CD8-positive, alpha-beta memory T cell (primary cell): ENCODE measurements at regions not wholly inside any gene's neighbourhood (a gene's known extent, or its start where the extent isn't known, plus 50 kb on each side); places are given as distances from the start of the nearest gene placed in this dataset.

Source experiments
- CTCF ChIA-PET: fragments of 350-600 bp; sonication (Branson Sonifier 250); formaldehyde crosslinking; loops from one replicate; lab custom pipeline; 2021; ENCODE audit warnings: antibody characterized with exemption; lab: Charles Lee
- POLR2A ChIA-PET: fragments of 350-600 bp; sonication (Branson Sonifier 250); formaldehyde crosslinking; loops from one replicate; lab custom pipeline; 2021; ENCODE audit warnings: antibody characterized with exemption; lab: Charles Lee
- DNase-seq, 5 donors: peaks; one replicate each; pipeline versions ENCODE4 v3.0.0 to v3.0.0-alpha.2; 2020 to 2022; ENCODE audit warnings: mixed read lengths in 1 of 5
- H3K27ac ChIP-seq: one replicate; pipeline ENCODE4 v1.7.0; 2013; ENCODE audit warnings: low read depth, mild to moderate bottlenecking, low read length, moderate library complexity
- H3K27me3 ChIP-seq: 2 replicates; pipeline ENCODE4 v1.7.0; 2013; ENCODE audit warnings: low read length, mild to moderate bottlenecking; ENCODE audit not compliant: insufficient read depth, poor library complexity, severe bottlenecking
- H3K36me3 ChIP-seq: 2 replicates; pipeline ENCODE4 v1.7.0; 2013; ENCODE audit warnings: mild to moderate bottlenecking, low read length, moderate library complexity; ENCODE audit not compliant: insufficient read depth
- H3K4me1 ChIP-seq: 2 replicates; pipeline ENCODE4 v1.7.0; 2013; ENCODE audit warnings: mild to moderate bottlenecking, low read length, moderate library complexity; ENCODE audit not compliant: insufficient read depth
- H3K4me3 ChIP-seq: 2 replicates; pipeline ENCODE4 v1.7.0; 2013; ENCODE audit warnings: mild to moderate bottlenecking, low read length
- H3K9me3 ChIP-seq: 2 replicates; pipeline ENCODE4 v1.7.0; 2013; ENCODE audit warnings: mild to moderate bottlenecking, low read length
- H3K27ac Mint-ChIP-seq, 8 donors: one replicate each; pipeline ENCODE4 v1.8.0; 2020 to 2021; ENCODE audit warnings: mixed read lengths in 8 of 8, mild to moderate bottlenecking in 6 of 8, inconsistent platforms in 3 of 8, moderate library complexity in 3 of 8
- H3K27me3 Mint-ChIP-seq, 2 donors: one replicate each; pipeline ENCODE4 v1.8.0; 2020 to 2021; ENCODE audit warnings: mixed read lengths in 2 of 2, mild to moderate bottlenecking in 1 of 2, moderate library complexity in 1 of 2
- H3K36me3 Mint-ChIP-seq, 3 donors: one replicate each; pipeline ENCODE4 v1.8.0; 2020 to 2021; ENCODE audit warnings: mixed read lengths in 3 of 3, inconsistent platforms in 1 of 3, mild to moderate bottlenecking in 1 of 3
- H3K4me1 Mint-ChIP-seq, 3 donors: one replicate each; pipeline ENCODE4 v1.8.0; 2020 to 2021; ENCODE audit warnings: mixed read lengths in 3 of 3, inconsistent platforms in 1 of 3, mild to moderate bottlenecking in 1 of 3
- H3K4me3 Mint-ChIP-seq, 7 donors: one replicate each; pipeline ENCODE4 v1.8.0; 2020 to 2021; ENCODE audit warnings: mixed read lengths in 7 of 7, mild to moderate bottlenecking in 6 of 7, moderate library complexity in 4 of 7, inconsistent platforms in 2 of 7
- H3K9me3 Mint-ChIP-seq, 5 donors: one replicate each; pipeline ENCODE4 v1.8.0; 2020 to 2022; ENCODE audit warnings: mixed read lengths in 5 of 5, mild to moderate bottlenecking in 3 of 5, moderate library complexity in 2 of 5, inconsistent platforms in 1 of 5

DNA sequence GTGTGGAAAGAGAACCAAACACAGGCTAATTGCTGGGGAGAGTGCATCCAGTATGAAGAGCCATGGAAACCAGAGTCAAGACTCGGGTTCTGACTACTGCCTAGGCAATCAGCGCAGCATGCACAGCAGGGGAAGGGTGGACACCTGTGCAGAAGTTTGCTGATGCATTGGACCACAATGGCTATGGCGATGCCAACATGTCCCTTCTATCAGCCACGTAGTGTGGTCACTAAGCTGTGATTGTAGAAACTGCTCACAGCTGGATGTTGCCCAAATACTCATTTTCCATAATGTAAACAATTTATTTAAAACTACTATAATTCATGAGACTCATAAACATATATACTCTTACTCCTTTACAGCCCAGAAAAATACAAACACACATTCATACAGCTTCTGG lies 1718.2 kb downstream of the EFNB2 start:
- POLR2A ChIA-PET: no interaction called here
- no peak overlapping the region for H3K4me3 ChIP-seq
- CTCF ChIA-PET: no interaction called here
- no peaks in the 10 kb centered on the region for H3K27me3 ChIP-seq
- Mint-ChIP-seq H3K27ac (no peak overlapping the region), H3K27me3 (no peaks in the 10 kb centered on the region), H3K4me1 (no peaks in the 10 kb centered on the region), H3K9me3 (peaks cover 0 to 18% (median 5%) of the 10 kb centered on the region in 5 donors), H3K4me3 (no peak overlapping the region), H3K36me3 (peaks cover 0 to 1% (median 0%) of the 10 kb centered on the region in 3 donors)
- no peaks in the 10 kb centered on the region for H3K36me3 ChIP-seq
- H3K4me1 ChIP-seq: no peaks in the 10 kb centered on the region
- no peak for DNase-seq
- H3K9me3 ChIP-seq: no peaks in the 10 kb centered on the region
- H3K27ac ChIP-seq: no peak overlapping the region

DNA sequence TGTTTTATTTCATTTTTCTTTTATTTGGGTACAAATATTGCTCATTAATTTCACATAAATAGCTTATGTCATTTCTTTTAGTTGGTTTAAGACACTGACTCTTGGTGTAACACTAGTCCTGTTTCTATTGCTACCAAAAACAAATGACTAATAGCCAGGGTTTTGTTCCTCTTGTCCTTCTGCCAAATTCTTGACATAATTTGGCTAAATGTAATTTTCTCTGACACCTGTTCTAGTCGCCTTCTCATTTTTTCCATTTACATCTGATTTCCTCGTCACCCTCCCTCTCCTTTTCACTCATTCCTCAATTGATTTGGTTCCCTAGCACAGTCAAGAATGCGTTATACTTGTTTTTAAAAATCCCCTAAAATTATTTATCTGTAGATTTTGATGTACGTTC lies 1718.7 kb downstream of the EFNB2 start:
- H3K4me3 ChIP-seq: no peak overlapping the region
- no peaks in the 10 kb centered on the region for H3K27me3 ChIP-seq
- no peaks in the 10 kb centered on the region for H3K4me1 ChIP-seq
- Mint-ChIP-seq H3K4me1 (no peaks in the 10 kb centered on the region), H3K27me3 (no peaks in the 10 kb centered on the region), H3K9me3 (peaks cover 0 to 15% (median 5%) of the 10 kb centered on the region in 5 donors), H3K27ac (no peak overlapping the region), H3K36me3 (peaks cover 0 to 1% (median 0%) of the 10 kb centered on the region in 3 donors), H3K4me3 (no peak overlapping the region)
- CTCF ChIA-PET: no interaction called here
- no peak for DNase-seq
- H3K27ac ChIP-seq: no peak overlapping the region
- POLR2A ChIA-PET: no interaction called here
- no peaks in the 10 kb centered on the region for H3K9me3 ChIP-seq
- H3K36me3 ChIP-seq: no peaks in the 10 kb centered on the region

DNA sequence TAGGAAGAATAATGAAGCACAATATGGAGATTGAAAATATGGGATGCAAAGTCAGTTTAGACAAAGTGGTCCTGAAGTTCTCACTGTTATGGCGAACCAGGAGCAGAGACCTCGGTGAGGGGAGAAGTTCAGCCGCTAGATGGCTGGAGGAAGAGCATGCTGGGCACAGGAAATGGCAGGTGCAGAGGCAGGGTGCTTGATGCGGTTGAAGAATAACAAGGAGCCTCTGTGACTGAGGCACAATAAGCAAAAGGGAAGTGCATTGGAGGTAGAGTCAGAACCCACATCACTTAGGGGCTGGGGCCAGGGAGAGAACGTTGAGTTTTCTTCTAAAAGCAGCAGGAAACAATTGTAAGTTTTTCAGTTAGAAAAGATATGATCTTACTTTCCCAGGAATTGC lies 1725.2 kb downstream of the EFNB2 start:
- CTCF ChIA-PET: no interaction called here
- no peaks in the 10 kb centered on the region for H3K27me3 ChIP-seq
- peaks cover 0 to 5% (median 2%) of the 10 kb centered on the region in 3 donors for H3K4me1 Mint-ChIP-seq
- no peak overlapping the region for H3K4me3 Mint-ChIP-seq
- no peaks in the 10 kb centered on the region for H3K36me3 ChIP-seq
- no peaks in the 10 kb centered on the region for H3K4me1 ChIP-seq
- H3K36me3 Mint-ChIP-seq: peaks cover 0 to 1% (median 0%) of the 10 kb centered on the region in 3 donors
- no peak overlapping the region for H3K4me3 ChIP-seq
- H3K9me3 ChIP-seq: no peaks in the 10 kb centered on the region
- POLR2A ChIA-PET: no interaction called here
- H3K27ac ChIP-seq: no peak overlapping the region
- DNase-seq: peak in 1 of 5 donors; percentile 4
- H3K27me3 Mint-ChIP-seq: no peaks in the 10 kb centered on the region
- H3K27ac Mint-ChIP-seq: peak overlapping the region in 1 of 8 donors; percentile 88
- H3K9me3 Mint-ChIP-seq: peaks cover 0 to 16% (median 2%) of the 10 kb centered on the region in 5 donors

DNA sequence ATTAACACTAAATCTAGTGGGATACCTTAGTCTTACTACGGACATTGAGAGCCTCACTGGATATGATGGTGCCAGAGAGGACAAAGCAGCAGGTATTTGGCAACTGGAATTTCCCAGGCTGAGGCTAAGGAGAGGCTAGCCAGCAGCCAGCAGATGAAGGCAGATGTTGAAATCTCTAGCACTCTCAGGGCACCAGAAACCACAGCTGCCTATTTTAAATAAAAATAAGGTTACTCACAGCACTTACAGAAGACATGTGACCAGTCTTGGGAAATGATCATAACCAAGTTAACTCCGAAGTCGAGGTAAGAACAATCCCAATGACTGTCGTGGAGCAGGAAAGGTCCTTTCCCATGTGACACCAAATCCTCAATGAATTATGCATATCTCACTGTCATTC lies 1726.0 kb downstream of the EFNB2 start:
- H3K9me3 Mint-ChIP-seq: peaks cover 0 to 16% (median 2%) of the 10 kb centered on the region in 5 donors
- Histone ChIP-seq H3K27me3 (no peaks in the 10 kb centered on the region), H3K27ac (no peak overlapping the region), H3K9me3 (no peaks in the 10 kb centered on the region), H3K36me3 (no peaks in the 10 kb centered on the region), H3K4me1 (no peaks in the 10 kb centered on the region), H3K4me3 (no peak overlapping the region)
- ChIA-PET POLR2A (no interaction called here), CTCF (no interaction called here)
- no peak overlapping the region for H3K27ac Mint-ChIP-seq
- no peak overlapping the region for H3K4me3 Mint-ChIP-seq
- H3K27me3 Mint-ChIP-seq: no peaks in the 10 kb centered on the region
- no peak for DNase-seq
- H3K4me1 Mint-ChIP-seq: peaks cover 0 to 5% (median 2%) of the 10 kb centered on the region in 3 donors
- peaks cover 0 to 1% (median 0%) of the 10 kb centered on the region in 3 donors for H3K36me3 Mint-ChIP-seq

DNA sequence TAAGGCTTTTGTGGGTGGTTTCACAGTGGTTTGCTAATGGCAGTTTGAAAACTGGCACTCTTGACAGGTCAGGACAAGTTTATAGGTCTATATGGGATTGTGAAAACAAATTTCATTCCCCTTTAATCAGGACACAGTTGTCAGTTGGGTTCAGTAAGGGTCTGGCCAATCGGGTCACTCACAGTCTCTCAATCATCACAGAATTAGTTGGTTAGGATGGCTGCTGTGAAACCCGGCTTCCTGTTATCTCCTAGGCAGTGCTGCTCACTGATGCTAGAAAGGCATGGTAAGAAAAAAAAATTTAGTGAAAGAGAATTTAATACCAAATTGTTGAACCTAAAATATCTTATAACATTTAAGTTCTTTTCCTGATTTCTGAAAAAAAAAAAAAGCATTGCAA lies 1730.1 kb downstream of the EFNB2 start:
- Histone ChIP-seq H3K9me3 (no peaks in the 10 kb centered on the region), H3K36me3 (no peaks in the 10 kb centered on the region), H3K27me3 (no peaks in the 10 kb centered on the region), H3K4me3 (no peak overlapping the region), H3K27ac (no peak overlapping the region), H3K4me1 (no peaks in the 10 kb centered on the region)
- DNase-seq: no peak
- peaks cover 0 to 5% (median 2%) of the 10 kb centered on the region in 3 donors for H3K4me1 Mint-ChIP-seq
- ChIA-PET CTCF (no interaction called here), POLR2A (no interaction called here)
- no peak overlapping the region for H3K4me3 Mint-ChIP-seq
- peaks cover 0 to 13% (median 2%) of the 10 kb centered on the region in 5 donors for H3K9me3 Mint-ChIP-seq
- no peak overlapping the region for H3K27ac Mint-ChIP-seq
- H3K27me3 Mint-ChIP-seq: no peaks in the 10 kb centered on the region
- H3K36me3 Mint-ChIP-seq: no peaks in the 10 kb centered on the region

DNA sequence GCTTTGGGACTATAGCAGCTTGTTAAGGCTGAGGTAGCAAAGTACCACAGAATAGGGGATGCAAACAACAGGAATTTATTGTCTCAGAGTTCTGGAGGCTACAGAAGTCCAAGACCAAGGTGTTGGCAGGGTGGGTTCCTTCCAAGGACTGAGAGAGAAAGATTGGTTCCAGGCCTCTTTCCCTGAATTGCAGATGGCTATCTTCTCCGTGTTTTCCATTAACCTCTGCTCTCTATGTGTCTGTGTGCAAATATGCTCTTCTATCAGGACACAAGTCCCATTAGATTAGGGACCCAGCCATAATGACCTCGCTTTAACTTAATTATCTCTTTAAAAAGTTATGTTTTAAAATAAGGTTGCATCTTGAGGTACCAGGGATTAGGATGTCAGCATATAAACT lies 1732.9 kb upstream of the SLC10A2 start:
- Mint-ChIP-seq H3K27ac (no peak overlapping the region), H3K36me3 (peaks cover 0 to 2% (median 0%) of the 10 kb centered on the region in 3 donors), H3K4me1 (no peaks in the 10 kb centered on the region), H3K9me3 (peaks cover 0 to 4% (median 0%) of the 10 kb centered on the region in 5 donors), H3K4me3 (no peak overlapping the region), H3K27me3 (no peaks in the 10 kb centered on the region)
- ChIA-PET CTCF (no interaction called here), POLR2A (no interaction called here)
- Histone ChIP-seq H3K27me3 (no peaks in the 10 kb centered on the region), H3K4me1 (no peaks in the 10 kb centered on the region), H3K4me3 (no peak overlapping the region), H3K36me3 (no peaks in the 10 kb centered on the region), H3K27ac (no peak overlapping the region), H3K9me3 (no peaks in the 10 kb centered on the region)
- no peak for DNase-seq

DNA sequence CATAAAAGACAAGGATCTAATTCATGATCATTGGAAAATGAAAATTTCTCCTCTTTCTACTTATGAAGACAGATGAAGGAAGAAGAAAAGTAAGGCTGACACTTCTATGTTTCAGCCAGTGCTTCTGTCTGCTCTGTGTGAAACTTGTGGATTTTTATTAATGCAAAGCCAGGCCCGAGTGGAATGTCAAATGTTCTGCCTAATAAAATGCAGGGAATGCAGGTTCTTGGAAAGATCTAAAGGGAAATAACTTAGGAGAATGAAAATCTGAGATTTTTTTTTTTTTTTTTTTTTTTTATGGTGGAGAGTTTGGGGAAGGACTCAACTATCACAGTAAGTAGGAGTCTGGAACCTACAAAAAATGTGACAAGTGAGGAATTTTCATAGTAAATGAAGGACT lies 1732.3 kb upstream of the SLC10A2 start:
- POLR2A ChIA-PET: no interaction called here
- H3K27ac ChIP-seq: no peak overlapping the region
- H3K9me3 ChIP-seq: no peaks in the 10 kb centered on the region
- Mint-ChIP-seq H3K4me1 (no peaks in the 10 kb centered on the region), H3K9me3 (peaks cover 0 to 4% (median 0%) of the 10 kb centered on the region in 5 donors), H3K4me3 (no peak overlapping the region), H3K27ac (no peak overlapping the region), H3K27me3 (no peaks in the 10 kb centered on the region), H3K36me3 (peaks cover 0 to 2% (median 0%) of the 10 kb centered on the region in 3 donors)
- no peaks in the 10 kb centered on the region for H3K4me1 ChIP-seq
- no peak overlapping the region for H3K4me3 ChIP-seq
- CTCF ChIA-PET: no interaction called here
- H3K27me3 ChIP-seq: no peaks in the 10 kb centered on the region
- H3K36me3 ChIP-seq: no peaks in the 10 kb centered on the region
- DNase-seq: no peak

DNA sequence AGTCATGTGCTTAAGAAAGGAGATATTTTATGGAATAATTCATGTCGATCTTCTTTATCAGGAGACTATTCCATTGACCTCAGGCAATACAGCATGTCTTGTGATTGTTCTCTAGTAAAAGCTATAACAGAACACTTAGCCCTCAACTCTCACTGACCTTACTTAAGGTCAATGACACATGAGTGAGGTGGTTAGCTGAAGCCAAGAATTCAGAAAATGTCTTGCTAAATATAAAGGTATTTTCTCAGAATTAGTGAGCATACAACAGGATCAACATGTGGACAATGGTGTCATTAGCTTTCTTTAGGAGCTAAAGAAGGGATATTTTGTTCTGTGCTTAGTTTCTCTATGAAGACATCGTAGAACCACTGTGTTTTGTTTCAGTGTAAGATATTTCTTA lies 1730.4 kb upstream of the SLC10A2 start:
- ChIA-PET POLR2A (no interaction called here), CTCF (no interaction called here)
- no peak overlapping the region for H3K4me3 Mint-ChIP-seq

More for the DNA sequence above, 1730.4 kb upstream of the SLC10A2 start:
- Histone ChIP-seq H3K9me3 (no peaks in the 10 kb centered on the region), H3K27ac (no peak overlapping the region), H3K27me3 (no peaks in the 10 kb centered on the region), H3K36me3 (no peaks in the 10 kb centered on the region), H3K4me3 (no peak overlapping the region), H3K4me1 (no peaks in the 10 kb centered on the region)
- H3K36me3 Mint-ChIP-seq: peaks cover 0 to 2% (median 0%) of the 10 kb centered on the region in 3 donors
- no peak for DNase-seq
- H3K4me1 Mint-ChIP-seq: no peaks in the 10 kb centered on the region
- no peaks in the 10 kb centered on the region for H3K27me3 Mint-ChIP-seq
- peaks cover 0 to 4% (median 0%) of the 10 kb centered on the region in 5 donors for H3K9me3 Mint-ChIP-seq
- H3K27ac Mint-ChIP-seq: no peak overlapping the region
